ENCODE measurements at regions not wholly inside any gene's neighbourhood (a gene's known extent, or its start where the extent isn't known, plus 50 kb on each side); places are given as distances from the start of the nearest gene placed in this dataset.

GRCh38 chr12:16955083-16955657 lies 349.2 kb upstream of the LMO3 start:
- no peak for TF ChIP-seq CTCF (IDR thresholded peaks at IDR 0.05)
- no peak for TF ChIP-seq SP1 (CRISPR knock-in tag; conservative IDR thresholded peaks at IDR 0.05)
- no peak for TF ChIP-seq CREM (CRISPR knock-in tag; IDR thresholded peaks at IDR 0.05)
- TF ChIP-seq, protein P1, sequence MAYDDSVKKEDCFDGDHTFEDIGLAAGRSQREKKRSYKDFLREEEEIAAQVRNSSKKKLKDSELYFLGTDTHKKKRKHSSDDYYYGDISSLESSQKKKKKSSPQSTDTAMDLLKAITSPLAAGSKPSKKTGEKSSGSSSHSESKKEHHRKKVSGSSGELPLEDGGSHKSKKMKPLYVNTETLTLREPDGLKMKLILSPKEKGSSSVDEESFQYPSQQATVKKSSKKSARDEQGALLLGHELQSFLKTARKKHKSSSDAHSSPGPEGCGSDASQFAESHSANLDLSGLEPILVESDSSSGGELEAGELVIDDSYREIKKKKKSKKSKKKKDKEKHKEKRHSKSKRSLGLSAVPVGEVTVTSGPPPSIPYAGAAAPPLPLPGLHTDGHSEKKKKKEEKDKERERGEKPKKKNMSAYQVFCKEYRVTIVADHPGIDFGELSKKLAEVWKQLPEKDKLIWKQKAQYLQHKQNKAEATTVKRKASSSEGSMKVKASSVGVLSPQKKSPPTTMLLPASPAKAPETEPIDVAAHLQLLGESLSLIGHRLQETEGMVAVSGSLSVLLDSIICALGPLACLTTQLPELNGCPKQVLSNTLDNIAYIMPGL (CRISPR knock-in tag; IDR thresholded peaks at IDR 0.05), result no peak
- TF ChIP-seq JUN (CRISPR knock-in tag; IDR thresholded peaks at IDR 0.05), result no peak
